GM18858 (cell line): ENCODE measurements at regions not wholly inside any gene's neighbourhood (a gene's known extent, or its start where the extent isn't known, plus 50 kb on each side); places are given as distances from the start of the nearest gene placed in this dataset.
"Not testable (repeated sequence)": the region's sequence is repeated elsewhere in the genome, so short reads cannot be mapped to it uniquely, and the experiment has no call there.

Experiments used
- ATAC-seq: cut with Tn5 transposase; IDR thresholded peaks from one replicate; pipeline ENCODE4 v1.9.1; 2021; ENCODE audit not compliant: unreplicated experiment

DNA sequence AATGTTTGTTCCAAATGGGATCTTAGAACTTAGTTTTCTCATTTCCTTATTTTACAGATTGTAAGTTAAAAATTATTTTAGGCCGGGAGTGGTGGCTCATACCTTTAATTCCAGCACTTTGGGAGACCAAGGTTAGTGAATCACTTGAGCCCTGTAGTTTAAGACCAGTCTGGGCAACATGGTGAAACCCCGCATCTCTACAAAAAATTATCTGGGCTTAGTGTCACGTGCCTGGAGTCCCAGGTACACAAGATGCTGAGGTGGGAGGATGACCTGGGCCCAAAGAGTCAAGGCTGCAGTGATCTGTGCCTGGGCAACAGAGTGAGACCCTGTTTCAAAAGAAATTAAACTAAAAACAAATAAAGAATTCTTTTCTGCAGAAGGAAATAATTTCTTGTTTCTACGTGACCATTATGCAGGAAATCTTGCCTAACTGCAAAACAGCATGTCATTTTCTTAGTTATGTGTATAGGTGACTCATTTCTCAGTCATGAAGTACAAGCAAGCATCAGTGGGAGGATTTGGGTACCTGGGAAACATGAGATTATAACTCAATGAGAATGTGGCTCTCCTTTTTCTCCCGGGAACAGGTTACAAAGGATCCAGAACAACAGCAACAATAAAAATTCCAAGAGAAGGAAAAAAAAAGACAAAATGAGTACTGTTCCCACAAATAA lies 375.1 kb upstream of the ST8SIA4 start:
- ATAC-seq: no peak

DNA sequence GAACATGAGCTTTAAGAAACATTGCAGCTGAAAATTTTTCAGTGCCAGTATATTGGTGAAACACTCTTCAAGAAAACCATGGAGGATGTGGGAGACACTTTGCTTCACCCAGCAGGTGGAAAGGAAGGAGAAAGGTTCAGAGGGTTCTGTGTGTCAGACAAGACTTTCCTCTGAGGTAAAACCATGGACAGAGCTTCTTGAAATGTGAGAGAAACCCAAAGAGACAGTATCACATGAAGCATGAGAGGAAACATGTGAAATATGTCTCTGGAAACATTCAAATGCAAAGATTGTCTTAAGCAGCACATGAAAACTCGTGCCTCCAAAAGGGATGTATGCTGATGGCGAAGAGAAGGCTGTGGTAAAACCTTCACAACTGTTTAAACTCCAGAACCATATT lies 368.9 kb upstream of the ST8SIA4 start:
- no peak for ATAC-seq

- no peak for ATAC-seq
These were observed 368.3 kb upstream of the ST8SIA4 start for GRCh38 chr5:101271416-101271815.

- no peak for ATAC-seq
These were observed 357.8 kb upstream of the ST8SIA4 start for GRCh38 chr5:101260857-101261256.

- no peak for ATAC-seq
These were observed 350.0 kb upstream of the ST8SIA4 start for GRCh38 chr5:101253096-101253495.

GRCh38 chr5:101244621-101245020 lies 341.5 kb upstream of the ST8SIA4 start:
- no peak for ATAC-seq

DNA sequence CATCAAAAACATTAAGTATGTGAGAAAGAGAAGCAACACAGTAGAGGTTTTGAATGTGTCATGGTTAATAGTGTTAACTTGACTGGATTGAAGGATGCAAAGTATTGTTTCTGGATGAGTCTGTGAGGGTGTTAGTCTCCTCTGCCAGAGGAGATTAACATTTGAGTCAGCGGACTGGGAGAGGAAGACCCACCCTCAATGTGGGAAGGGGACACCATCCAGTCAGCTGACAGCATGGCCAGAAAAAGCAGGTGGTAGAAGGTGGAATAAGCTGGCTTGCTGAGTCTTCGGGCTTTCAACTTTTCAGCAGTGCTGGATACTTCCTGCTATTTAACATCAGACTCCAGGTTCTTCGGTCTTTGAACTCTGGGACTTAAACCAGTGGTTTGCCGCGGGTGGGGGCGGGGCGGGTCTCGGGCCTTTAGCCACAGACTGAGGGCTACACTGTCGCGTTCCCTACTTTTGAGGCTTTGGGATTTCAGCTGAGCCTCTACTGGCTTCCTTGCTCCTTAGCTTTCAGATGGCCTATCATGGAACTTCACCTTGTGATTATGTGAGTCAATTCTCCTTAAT lies 309.9 kb upstream of the ST8SIA4 start:
- no peak for ATAC-seq

- no peak for ATAC-seq
These were observed 303.5 kb upstream of the ST8SIA4 start for GRCh38 chr5:101206534-101206933.

DNA sequence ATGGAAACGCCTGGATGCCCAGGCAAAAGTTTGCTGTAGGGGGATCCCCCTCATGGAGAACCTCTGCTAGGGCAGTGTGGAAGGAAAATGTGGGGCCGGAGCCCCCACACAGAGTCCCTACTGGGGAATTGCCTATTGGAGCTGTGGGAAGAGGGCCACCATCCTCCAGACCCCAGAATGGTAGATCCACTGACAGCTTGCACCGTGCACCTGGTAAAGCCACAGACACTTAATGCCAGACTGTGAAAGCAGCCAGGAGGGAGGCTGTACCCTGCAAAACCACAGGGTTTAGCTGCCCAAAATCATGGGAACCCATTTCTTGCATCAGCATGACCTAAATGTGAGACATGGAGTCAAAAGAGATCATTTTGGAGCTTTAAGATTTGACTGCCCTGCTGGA lies 302.0 kb upstream of the ST8SIA4 start:
- ATAC-seq: not testable (repeated sequence)

GRCh38 chr5:101180365-101180764 lies 277.3 kb upstream of the ST8SIA4 start:
- ATAC-seq: not testable (repeated sequence)

DNA sequence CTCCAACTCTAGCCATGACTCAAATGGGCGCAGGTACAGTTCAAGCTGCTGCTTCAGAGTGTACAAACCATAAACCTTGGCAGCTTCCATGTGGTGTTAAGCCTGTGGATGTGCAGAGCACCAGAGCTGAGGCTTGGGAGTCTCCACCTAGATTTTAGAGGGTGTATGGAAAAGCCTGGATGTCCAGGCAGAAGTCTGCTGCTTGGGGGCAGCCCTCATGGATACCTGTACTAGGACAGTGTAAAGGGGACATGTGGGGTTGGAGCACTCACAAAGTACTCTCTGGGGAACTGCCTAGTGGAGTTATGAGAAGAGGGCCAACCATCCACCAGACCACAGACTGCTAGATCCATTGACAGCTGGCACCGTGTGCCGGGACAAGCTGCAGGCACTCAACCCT lies 273.5 kb upstream of the ST8SIA4 start:
- ATAC-seq: no peak

DNA sequence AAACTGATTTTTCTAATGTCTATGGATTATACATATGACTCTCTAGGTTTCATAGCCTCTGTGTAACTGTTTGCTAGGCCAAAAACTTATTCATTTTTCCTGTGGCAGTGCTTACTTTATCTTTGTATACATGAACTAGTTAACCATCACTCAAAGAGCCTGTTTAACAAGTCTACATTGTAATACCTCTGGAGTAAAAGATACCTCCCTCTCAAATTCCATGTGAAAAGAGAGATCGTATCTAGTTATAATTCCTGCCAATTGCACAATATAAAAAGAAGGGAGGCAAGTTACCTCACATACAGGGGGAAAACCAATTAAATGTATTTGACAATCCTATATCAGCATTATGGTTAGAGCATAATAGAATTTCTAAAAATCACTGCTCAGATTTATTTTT lies 271.9 kb upstream of the ST8SIA4 start:
- no peak for ATAC-seq

DNA sequence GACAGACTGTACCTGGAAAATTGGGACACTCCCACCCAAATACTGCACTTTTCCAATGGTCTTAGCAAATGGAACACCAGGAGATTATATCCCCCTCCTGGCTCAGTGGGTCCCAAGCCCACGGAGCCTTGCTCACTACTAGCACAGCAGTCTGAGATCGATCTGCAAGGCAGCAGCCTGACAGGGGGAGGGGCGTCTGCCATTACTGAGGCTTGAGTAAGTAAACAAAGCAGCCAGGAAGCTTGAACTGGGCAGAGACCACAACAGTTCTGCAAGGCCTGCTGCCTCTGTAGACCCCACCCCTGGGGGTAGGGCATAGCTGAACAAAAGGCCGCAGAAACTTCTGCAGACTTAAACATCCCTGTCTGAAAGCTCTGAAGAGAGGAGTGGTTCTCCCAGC lies 260.0 kb upstream of the ST8SIA4 start:
- no peak for ATAC-seq

DNA sequence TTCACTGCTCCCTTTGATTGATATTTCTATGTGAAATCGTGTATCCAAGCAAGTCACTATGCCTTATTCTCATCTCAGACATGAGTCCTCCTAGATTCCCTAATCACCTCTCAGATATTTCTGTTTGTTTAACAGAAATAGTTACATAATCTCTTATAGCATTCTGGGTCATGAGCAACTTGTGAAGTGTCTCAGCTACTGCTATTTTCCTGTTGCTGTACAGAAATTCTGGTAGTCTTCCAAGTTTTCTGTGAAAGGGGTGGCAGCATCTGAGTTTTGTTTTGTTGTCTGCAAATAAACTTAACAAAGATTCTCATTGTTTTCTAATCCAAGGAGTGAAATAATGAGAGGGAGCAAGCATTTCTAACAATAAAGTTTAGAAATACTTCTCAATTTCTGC lies 256.9 kb upstream of the ST8SIA4 start:
- no peak for ATAC-seq

GRCh38 chr5:101159006-101159405 lies 255.9 kb upstream of the ST8SIA4 start:
- no peak for ATAC-seq

- no peak for ATAC-seq
These were observed 250.4 kb upstream of the ST8SIA4 start for GRCh38 chr5:101153526-101153925.

DNA sequence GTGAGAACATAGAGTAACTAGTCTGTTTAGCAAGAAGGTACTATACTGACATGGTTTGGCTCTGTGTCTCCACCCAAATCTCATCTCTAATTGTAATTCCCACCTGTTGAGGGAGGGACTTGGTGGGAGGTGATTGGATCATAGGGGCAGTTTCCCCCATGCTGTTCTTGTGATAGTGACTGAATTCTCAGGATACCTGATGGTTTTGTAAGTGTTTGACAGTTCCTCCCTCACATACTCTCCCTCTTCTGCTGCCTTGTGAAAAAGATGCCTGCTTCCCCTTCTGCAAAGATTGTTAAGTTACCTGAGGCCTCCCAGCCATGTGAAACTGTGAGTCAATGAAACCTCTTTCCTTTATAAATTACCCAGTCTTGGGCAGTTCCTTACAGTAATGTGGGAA lies 240.4 kb upstream of the ST8SIA4 start:
- no peak for ATAC-seq

GRCh38 chr5:101142102-101142501 lies 239.0 kb upstream of the ST8SIA4 start:
- ATAC-seq: no peak

DNA sequence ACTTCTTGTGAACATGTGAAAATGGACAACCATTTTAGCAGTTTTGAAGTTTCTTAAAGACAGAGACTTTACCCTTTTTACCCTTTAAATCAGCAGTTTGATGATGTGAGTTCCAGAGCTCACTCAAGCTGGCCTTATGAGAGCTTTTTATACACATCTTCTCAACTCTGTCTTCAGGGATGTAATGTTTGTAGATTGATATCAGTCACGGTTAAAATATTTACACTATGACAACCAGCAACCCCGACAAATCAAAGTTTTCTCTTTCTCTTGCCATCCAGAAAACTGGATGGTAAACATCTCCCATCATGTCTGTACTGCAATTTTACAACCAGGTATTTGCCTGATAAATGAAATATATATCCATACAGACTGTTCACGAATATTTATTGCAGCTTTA lies 233.4 kb upstream of the ST8SIA4 start:
- ATAC-seq: no peak

DNA sequence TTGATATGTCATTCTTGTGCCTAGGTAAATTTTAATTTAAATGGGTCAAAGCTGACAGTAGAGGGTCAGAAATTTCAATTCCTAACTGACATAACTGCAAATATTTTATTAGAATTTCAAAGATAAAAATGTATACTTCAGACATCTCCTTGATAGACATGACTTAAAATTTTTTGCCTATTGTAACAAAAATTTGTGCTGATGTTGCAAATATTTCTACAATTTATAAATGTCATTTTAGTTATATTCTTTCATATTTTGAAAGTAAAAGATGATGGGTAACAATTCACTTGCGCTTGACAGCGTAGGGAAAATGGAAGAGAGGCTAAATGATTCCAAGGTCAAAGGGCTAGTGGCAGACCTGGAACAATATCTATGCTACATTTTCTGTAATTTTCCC lies 220.3 kb upstream of the ST8SIA4 start:
- ATAC-seq: no peak

- ATAC-seq: no peak
These were observed 209.6 kb upstream of the ST8SIA4 start for GRCh38 chr5:101112645-101113044.

- no peak for ATAC-seq
These were observed 200.8 kb upstream of the ST8SIA4 start for GRCh38 chr5:101103874-101104273.

GRCh38 chr5:101102506-101102905 lies 199.4 kb upstream of the ST8SIA4 start:
- ATAC-seq: no peak
